SK-N-MC (cell line): ENCODE measurements at regions not wholly inside any gene's neighbourhood (a gene's known extent, or its start where the extent isn't known, plus 50 kb on each side); places are given as distances from the start of the nearest gene placed in this dataset.

Source experiments
- DNase-seq: peaks from one replicate; pipeline ENCODE4 v3.0.0-alpha.2; 2011; ENCODE audit warnings: low read depth, low spot score
- H3K27ac ChIP-seq: fragments of 200-600 bp; sonication (generic); 2 replicates; pipeline ENCODE4 v1.5.1; 2016; ENCODE audit warnings: mixed run types
- H3K36me3 ChIP-seq: fragments of 200-600 bp; sonication (generic); 2 replicates; pipeline ENCODE4 v1.6.1; 2017; ENCODE audit warnings: antibody characterized with exemption, low read length, mixed read lengths; ENCODE audit not compliant: insufficient read depth
- H3K4me3 ChIP-seq: fragments of 200-600 bp; sonication (generic); 2 replicates; pipeline ENCODE4 v1.5.1; 2016
- H3K9ac ChIP-seq: fragments of 200-600 bp; sonication (generic); 2 replicates; pipeline ENCODE4 v1.8.0; 2017; ENCODE audit warnings: mixed run types, mixed read lengths; ENCODE audit not compliant: insufficient read length
- H3K9me3 ChIP-seq: fragments of 200-600 bp; sonication (generic); 2 replicates; pipeline ENCODE4 v1.6.1; 2017; ENCODE audit warnings: low read depth, mild to moderate bottlenecking, antibody characterized with exemption, low read length, moderate library complexity, mixed read lengths
- EZH2 ChIP-seq: fragments of 200-600 bp; sonication (generic); IDR thresholded peaks from one replicate; pipeline ENCODE4 v1.6.1; 2017; ENCODE audit warnings: antibody characterized with exemption
- FOXP2 ChIP-seq: optimal IDR thresholded peaks from 2 replicates; pipeline ENCODE3; 2011; ENCODE audit warnings: mild to moderate bottlenecking, moderate library complexity; ENCODE audit not compliant: insufficient read depth; ENCODE audit errors: extremely low read length, control extremely low read depth
- POLR2AphosphoS5 ChIP-seq: IDR thresholded peaks from 2 replicates; pipeline ENCODE4 v1.6.1; 2012; ENCODE audit warnings: mild to moderate bottlenecking, low read depth, low read length, borderline replicate concordance

DNA sequence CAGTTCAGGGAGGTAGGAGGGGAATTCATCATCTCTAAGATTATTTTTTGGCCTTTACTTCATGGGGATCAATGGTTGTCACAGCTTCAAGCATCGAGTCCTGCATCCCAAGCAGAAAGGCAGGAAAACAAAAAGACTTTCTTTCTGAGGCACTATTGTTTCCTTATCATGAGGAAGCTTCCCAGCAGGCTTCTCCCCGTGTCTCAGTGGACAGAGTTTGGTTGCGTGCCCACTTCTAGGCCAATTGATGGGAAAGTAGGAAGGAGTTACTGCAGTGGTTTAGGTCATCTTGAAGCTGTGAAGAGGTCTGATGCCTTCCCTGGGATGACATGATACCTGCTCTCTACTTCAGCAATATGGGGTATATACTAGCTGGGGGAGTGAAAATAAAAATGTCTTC is 175.3 kb upstream of the CDH13 start:
- Histone ChIP-seq H3K36me3 (no peaks in the 10 kb centered on the region), H3K4me3 (no peak overlapping the region), H3K27ac (no peak overlapping the region), H3K9me3 (no peaks in the 10 kb centered on the region), H3K9ac (no peak overlapping the region)
- TF ChIP-seq EZH2 (no peak), FOXP2 (no peak), POLR2AphosphoS5 (no peak)
- no peak for DNase-seq

DNA sequence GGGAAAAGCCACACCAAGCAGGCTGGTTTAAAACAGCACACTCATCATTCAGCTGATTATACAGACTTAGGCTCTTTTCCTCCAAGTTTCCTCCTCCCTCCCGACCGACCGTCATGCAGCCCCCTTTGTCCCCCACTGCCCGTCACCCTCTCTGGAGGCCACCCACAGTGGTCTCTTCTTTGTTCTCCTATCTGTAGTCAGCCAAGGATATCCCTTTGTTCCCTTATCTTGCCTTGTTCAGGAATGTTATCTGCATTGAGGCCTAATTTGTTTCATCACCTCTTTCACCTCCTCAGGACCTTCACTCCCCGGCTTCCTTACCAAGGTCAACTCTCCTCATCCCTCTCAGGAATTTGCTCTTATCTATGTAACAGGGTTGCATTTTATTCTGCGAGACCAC is 186.4 kb upstream of the CDH13 start:
- Histone ChIP-seq H3K27ac (no peak overlapping the region), H3K4me3 (no peak overlapping the region)
- TF ChIP-seq FOXP2 (no peak), EZH2 (no peak), POLR2AphosphoS5 (no peak)

DNA sequence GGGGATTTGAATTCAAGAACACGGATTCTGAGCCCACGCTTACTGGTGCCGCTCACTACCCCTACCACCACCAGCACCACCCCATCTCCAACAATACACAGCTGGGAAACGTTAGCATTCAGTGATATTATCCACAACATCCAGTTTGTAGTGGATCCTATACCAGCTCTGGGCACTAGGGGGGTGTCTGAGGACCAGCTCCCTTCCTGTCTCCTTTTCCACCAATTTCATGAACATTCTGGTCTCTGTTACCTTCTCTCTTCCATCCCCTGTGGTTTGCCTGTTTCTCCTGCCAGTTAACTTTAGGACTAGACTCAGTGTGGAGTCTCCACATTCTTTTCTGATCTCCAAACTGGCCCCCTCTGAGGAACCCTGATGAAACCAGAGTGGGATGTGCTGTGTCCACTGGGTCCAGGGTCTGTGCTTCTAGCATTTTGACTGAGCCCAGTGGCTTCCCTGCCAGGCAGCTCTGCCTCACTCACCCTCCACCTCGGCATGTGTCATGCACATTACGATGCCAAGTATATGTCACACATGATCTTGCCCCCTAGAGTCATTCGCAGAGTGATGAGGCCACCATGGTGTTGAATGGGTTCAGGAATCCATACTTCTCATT is 187.0 kb upstream of the CDH13 start:
- no peaks in the 10 kb centered on the region for H3K36me3 ChIP-seq
- DNase-seq: no peak
- H3K9me3 ChIP-seq: no peaks in the 10 kb centered on the region
- no peak overlapping the region for H3K27ac ChIP-seq
- TF ChIP-seq POLR2AphosphoS5 (no peak), EZH2 (no peak), FOXP2 (no peak)
- H3K4me3 ChIP-seq: no peak overlapping the region
- H3K9ac ChIP-seq: no peak overlapping the region

More for the DNA sequence above, 186.4 kb upstream of the CDH13 start:
- H3K9ac ChIP-seq: no peak overlapping the region
- H3K9me3 ChIP-seq: no peaks in the 10 kb centered on the region
- no peaks in the 10 kb centered on the region for H3K36me3 ChIP-seq
- no peak for DNase-seq

DNA sequence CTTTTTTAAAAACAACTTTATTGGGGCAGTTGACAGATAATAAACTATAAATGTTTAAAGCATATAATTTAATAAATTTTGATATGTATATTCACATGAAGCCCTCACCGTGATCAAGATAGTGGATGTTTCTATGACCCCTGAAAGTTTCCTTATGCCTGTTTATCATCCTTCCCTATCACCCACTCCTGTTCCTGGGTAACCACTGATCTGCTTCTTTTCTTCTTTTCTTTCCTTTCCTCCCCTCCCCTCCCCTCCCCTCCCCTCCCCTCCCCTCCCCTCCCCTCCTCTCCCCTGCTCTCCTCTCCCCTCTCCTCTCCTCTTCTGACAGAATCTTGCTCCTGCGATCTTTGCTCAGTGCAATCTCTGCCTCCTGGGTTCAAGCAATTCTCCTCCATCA is 193.7 kb upstream of the CDH13 start:
- Histone ChIP-seq H3K4me3 (no peak overlapping the region), H3K27ac (no peak overlapping the region), H3K36me3 (no peaks in the 10 kb centered on the region), H3K9ac (no peak overlapping the region), H3K9me3 (no peaks in the 10 kb centered on the region)
- DNase-seq: no peak
- TF ChIP-seq EZH2 (no peak), POLR2AphosphoS5 (no peak), FOXP2 (no peak)

DNA sequence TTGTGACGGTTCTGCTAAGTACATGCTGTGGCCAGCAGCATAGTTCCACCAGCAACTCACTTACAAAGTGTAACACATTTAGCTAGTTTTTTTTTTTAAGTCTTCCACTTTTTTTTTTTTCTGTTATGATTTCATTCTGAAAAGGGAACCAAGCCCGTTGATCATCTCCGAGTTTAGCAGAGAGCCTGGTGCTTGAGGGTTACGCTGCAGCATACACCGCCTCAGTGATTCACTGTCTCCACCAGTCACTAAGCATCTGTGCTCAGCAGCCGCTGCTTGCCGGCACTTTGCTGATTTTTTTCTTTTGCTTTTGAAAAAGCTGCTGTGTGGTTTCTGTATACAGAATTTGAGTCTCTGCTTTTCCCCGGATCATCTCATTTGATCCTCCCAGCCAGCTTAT is 194.5 kb upstream of the CDH13 start:
- Histone ChIP-seq H3K27ac (no peak overlapping the region), H3K9ac (no peak overlapping the region), H3K4me3 (no peak overlapping the region), H3K36me3 (no peaks in the 10 kb centered on the region), H3K9me3 (no peaks in the 10 kb centered on the region)
- TF ChIP-seq FOXP2: no peak
- no peak for TF ChIP-seq POLR2AphosphoS5
- TF ChIP-seq EZH2: no peak
- no peak for DNase-seq

DNA sequence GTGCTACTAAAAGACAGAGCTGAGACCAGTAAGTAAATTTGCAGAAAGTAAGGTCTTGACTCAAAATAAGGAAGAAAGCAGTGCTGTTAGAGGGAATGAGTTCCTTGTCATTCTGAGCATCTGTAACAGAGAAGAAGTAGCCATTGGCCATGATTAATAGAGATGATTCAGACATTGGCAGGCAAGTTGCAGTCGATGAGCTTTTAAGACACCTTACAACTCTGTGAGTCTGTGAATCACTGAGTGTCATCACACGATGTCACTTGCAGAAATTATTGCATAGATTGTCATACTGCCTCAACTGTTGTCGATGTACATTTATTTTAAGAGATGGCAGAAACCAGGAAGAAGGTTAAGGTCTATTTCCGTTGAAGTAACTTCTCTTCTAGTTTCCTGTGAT is 201.1 kb upstream of the CDH13 start:
- H3K4me3 ChIP-seq: no peak overlapping the region
- no peaks in the 10 kb centered on the region for H3K36me3 ChIP-seq
- H3K27ac ChIP-seq: no peak overlapping the region
- H3K9me3 ChIP-seq: no peaks in the 10 kb centered on the region
- H3K9ac ChIP-seq: no peak overlapping the region
- no peak for TF ChIP-seq FOXP2
- TF ChIP-seq POLR2AphosphoS5: no peak
- no peak for TF ChIP-seq EZH2
- no peak for DNase-seq

DNA sequence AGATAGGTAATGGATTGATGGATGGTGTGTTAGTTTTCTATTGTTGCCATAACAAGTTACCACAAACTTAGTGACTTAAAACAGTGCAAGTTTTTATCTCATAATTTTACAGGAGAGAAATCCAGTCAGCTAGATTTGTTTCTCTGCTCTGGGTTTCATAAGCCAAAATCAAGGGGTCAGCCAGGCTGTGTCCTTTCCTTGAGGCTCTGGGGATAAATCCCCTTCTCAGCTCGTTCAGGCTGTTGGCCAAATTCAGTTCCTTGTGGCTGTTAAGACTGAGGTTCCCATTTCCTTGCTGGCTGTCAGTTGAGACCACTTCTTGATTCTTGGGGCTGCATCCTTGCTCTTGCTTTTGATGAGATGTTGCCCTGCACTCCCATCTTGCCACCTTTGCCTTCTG is 204.9 kb upstream of the CDH13 start:
- Histone ChIP-seq H3K36me3 (no peaks in the 10 kb centered on the region), H3K4me3 (no peak overlapping the region), H3K27ac (no peak overlapping the region), H3K9ac (no peak overlapping the region), H3K9me3 (no peaks in the 10 kb centered on the region)
- DNase-seq: no peak
- TF ChIP-seq POLR2AphosphoS5: no peak
- no peak for TF ChIP-seq FOXP2
- TF ChIP-seq EZH2: no peak

DNA sequence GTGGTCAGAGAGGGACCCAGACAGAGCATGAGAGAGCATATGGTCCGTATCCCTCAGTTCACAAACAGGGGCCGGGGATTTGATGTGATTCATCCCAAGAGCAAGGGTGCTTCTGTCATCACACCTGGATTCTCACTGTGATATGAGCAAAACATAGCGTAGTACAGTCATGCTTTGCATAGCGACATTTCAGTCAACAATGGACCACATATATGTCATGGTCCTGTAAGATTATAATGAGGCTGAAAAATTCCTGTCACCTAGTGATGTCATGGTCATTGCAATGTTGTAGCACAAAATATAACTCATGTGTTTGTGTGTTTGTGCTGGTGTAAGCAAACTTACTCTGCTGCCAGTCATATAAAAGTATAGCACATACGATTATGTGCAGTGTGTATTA is 207.4 kb upstream of the CDH13 start:
- Histone ChIP-seq H3K9me3 (no peaks in the 10 kb centered on the region), H3K27ac (no peak overlapping the region), H3K9ac (no peak overlapping the region), H3K36me3 (no peaks in the 10 kb centered on the region), H3K4me3 (no peak overlapping the region)
- no peak for DNase-seq
- TF ChIP-seq FOXP2: no peak
- TF ChIP-seq EZH2: no peak
- no peak for TF ChIP-seq POLR2AphosphoS5

DNA sequence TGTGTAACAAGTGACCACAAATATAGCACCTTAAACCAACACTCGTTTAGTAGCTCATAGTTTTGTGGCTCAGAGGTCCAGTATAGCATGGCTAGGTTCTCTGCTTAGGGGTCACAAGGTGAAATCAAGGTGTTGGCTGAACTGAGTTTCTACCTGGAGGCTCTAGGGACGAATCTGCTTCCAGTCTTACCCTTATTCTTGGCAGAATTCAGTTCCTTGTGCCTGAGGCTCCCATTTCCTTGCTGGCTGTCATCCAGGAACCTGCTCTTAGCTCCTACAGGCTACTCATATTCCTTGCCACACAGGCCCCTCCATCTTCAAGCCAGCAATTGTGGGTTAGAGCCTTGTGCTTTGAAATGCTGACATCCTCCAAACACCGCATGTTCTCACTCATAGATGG is 212.3 kb upstream of the CDH13 start:
- Histone ChIP-seq H3K9me3 (no peaks in the 10 kb centered on the region), H3K36me3 (no peaks in the 10 kb centered on the region), H3K4me3 (no peak overlapping the region), H3K9ac (no peak overlapping the region), H3K27ac (no peak overlapping the region)
- no peak for DNase-seq
- TF ChIP-seq POLR2AphosphoS5: no peak
- no peak for TF ChIP-seq EZH2
- TF ChIP-seq FOXP2: no peak
